Karpas-422 (cell line): ENCODE measurements at regions not wholly inside any gene's neighbourhood (a gene's known extent, or its start where the extent isn't known, plus 50 kb on each side); places are given as distances from the start of the nearest gene placed in this dataset.

Experiments used
- DNase-seq: peaks from one replicate; pipeline ENCODE4 v3.0.0-alpha.2; 2015
- H2AFZ ChIP-seq: fragments of 200-600 bp; sonication (generic); 2 replicates; pipeline ENCODE4 v1.6.1; 2014; ENCODE audit warnings: antibody characterized with exemption, low read length, mixed read lengths
- H3K27ac ChIP-seq: fragments of 200-600 bp; sonication (generic); 2 replicates; pipeline ENCODE4 v1.5.1; 2014; ENCODE audit warnings: mild to moderate bottlenecking, low read length, moderate library complexity
- H3K27me3 ChIP-seq: fragments of 200-600 bp; sonication (generic); 2 replicates; pipeline ENCODE4 v1.6.1; 2014; ENCODE audit warnings: low read length, mixed read lengths
- H3K36me3 ChIP-seq: fragments of 200-600 bp; sonication (generic); 2 replicates; pipeline ENCODE4 v1.6.1; 2014; ENCODE audit warnings: low read length, mixed read lengths; ENCODE audit not compliant: insufficient read depth
- H3K4me1 ChIP-seq: fragments of 200-600 bp; sonication (generic); 2 replicates; pipeline ENCODE4 v1.6.1; 2014; ENCODE audit warnings: mild to moderate bottlenecking, low read length, mixed read lengths
- H3K4me2 ChIP-seq: fragments of 200-600 bp; sonication (generic); 2 replicates; pipeline ENCODE4 v1.6.1; 2014; ENCODE audit warnings: low read length, low read depth, mild to moderate bottlenecking; ENCODE audit not compliant: poor library complexity, severe bottlenecking
- H3K4me3 ChIP-seq: fragments of 200-600 bp; sonication (generic); 2 replicates; pipeline ENCODE4 v1.5.1; 2014; ENCODE audit warnings: mild to moderate bottlenecking, antibody characterized with exemption, low read length, mixed read lengths
- H3K79me2 ChIP-seq: fragments of 200-600 bp; sonication (generic); 2 replicates; pipeline ENCODE4 v1.6.1; 2014; ENCODE audit warnings: mild to moderate bottlenecking, low read length, mixed read lengths
- H3K9ac ChIP-seq: fragments of 200-600 bp; sonication (generic); 2 replicates; pipeline ENCODE4 v1.6.0; 2014; ENCODE audit warnings: low read length
- H3K9me2 ChIP-seq: fragments of 200-600 bp; sonication (generic), shearing (Covaris generic); replicated peaks from 2 replicates; pipeline ENCODE4 v1.6.0; 2014; ENCODE audit warnings: mild to moderate bottlenecking, low read length, moderate library complexity; ENCODE audit not compliant: insufficient read depth
- H3K9me3 ChIP-seq: fragments of 300-700, 200-600 bp; sonication (generic); 2 replicates; pipeline ENCODE4 v1.6.1; 2014; ENCODE audit warnings: low read length, mixed read lengths
- H4K20me1 ChIP-seq: fragments of 200-600 bp; sonication (generic); 2 replicates; pipeline ENCODE4 v1.6.1; 2014; ENCODE audit warnings: mild to moderate bottlenecking, antibody characterized with exemption, low read length, low read depth; ENCODE audit not compliant: insufficient read depth

- Histone ChIP-seq H3K9ac (no peak overlapping the region), H3K27ac (no peak overlapping the region), H2AFZ (no peak overlapping the region), H3K4me1 (no peaks in the 10 kb centered on the region), H3K27me3 (no peaks in the 10 kb centered on the region), H3K79me2 (no peaks in the 10 kb centered on the region), H3K4me2 (no peak overlapping the region), H3K9me3 (no peaks in the 10 kb centered on the region), H4K20me1 (no peaks in the 10 kb centered on the region), H3K4me3 (no peak overlapping the region), H3K9me2 (no peaks in the 10 kb centered on the region), H3K36me3 (no peaks in the 10 kb centered on the region)
- DNase-seq, result no peak
These were observed 149.3 kb downstream of the TGFB2 start for GRCh38 chr1:218494449-218494852.

GRCh38 chr1:218495931-218496330, 150.8 kb downstream of the TGFB2 start:
- H3K9me2 ChIP-seq, result no peaks in the 10 kb centered on the region
- H3K36me3 ChIP-seq, result no peaks in the 10 kb centered on the region
- no peak overlapping the region for H3K4me2 ChIP-seq
- H3K27me3 ChIP-seq, result no peaks in the 10 kb centered on the region
- H3K79me2 ChIP-seq, result no peaks in the 10 kb centered on the region
- DNase-seq, result no peak
- H3K27ac ChIP-seq, result no peak overlapping the region
- no peaks in the 10 kb centered on the region for H3K4me1 ChIP-seq
- H3K4me3 ChIP-seq, result no peak overlapping the region
- no peaks in the 10 kb centered on the region for H3K9me3 ChIP-seq
- no peak overlapping the region for H2AFZ ChIP-seq
- H3K9ac ChIP-seq, result no peak overlapping the region
- H4K20me1 ChIP-seq, result no peaks in the 10 kb centered on the region

- Histone ChIP-seq H3K9me2 (no peaks in the 10 kb centered on the region), H3K4me3 (no peak overlapping the region), H3K4me1 (no peaks in the 10 kb centered on the region), H3K4me2 (no peak overlapping the region), H3K9ac (no peak overlapping the region), H3K79me2 (no peaks in the 10 kb centered on the region), H3K36me3 (no peaks in the 10 kb centered on the region), H4K20me1 (no peaks in the 10 kb centered on the region), H3K27me3 (no peaks in the 10 kb centered on the region), H3K9me3 (no peaks in the 10 kb centered on the region), H2AFZ (no peak overlapping the region), H3K27ac (no peak overlapping the region)
- DNase-seq, result no peak
These were observed 151.4 kb downstream of the TGFB2 start for GRCh38 chr1:218496561-218496960.

GRCh38 chr1:218498056-218498938, 153.2 kb downstream of the TGFB2 start:
- no peak overlapping the region for H2AFZ ChIP-seq

GRCh38 chr1:218499011-218499691, 154.0 kb downstream of the TGFB2 start:
- Histone ChIP-seq H3K9me3 (no peaks in the 10 kb centered on the region), H3K4me1 (no peaks in the 10 kb centered on the region), H3K4me3 (no peak overlapping the region), H3K36me3 (no peaks in the 10 kb centered on the region), H3K27ac (no peak overlapping the region), H3K79me2 (no peaks in the 10 kb centered on the region), H4K20me1 (no peaks in the 10 kb centered on the region), H3K9ac (no peak overlapping the region), H2AFZ (no peak overlapping the region), H3K4me2 (no peak overlapping the region), H3K27me3 (no peaks in the 10 kb centered on the region), H3K9me2 (no peaks in the 10 kb centered on the region)
- no peak for DNase-seq

More at GRCh38 chr1:218498056-218498938, 153.2 kb downstream of the TGFB2 start:
- H3K4me2 ChIP-seq, result no peak overlapping the region
- no peak for DNase-seq
- H3K9ac ChIP-seq, result no peak overlapping the region
- H3K27ac ChIP-seq, result no peak overlapping the region
- H3K4me1 ChIP-seq, result no peaks in the 10 kb centered on the region
- H4K20me1 ChIP-seq, result no peaks in the 10 kb centered on the region
- no peaks in the 10 kb centered on the region for H3K9me2 ChIP-seq
- no peaks in the 10 kb centered on the region for H3K36me3 ChIP-seq
- H3K4me3 ChIP-seq, result no peak overlapping the region
- H3K9me3 ChIP-seq, result no peaks in the 10 kb centered on the region
- no peaks in the 10 kb centered on the region for H3K79me2 ChIP-seq
- no peaks in the 10 kb centered on the region for H3K27me3 ChIP-seq

GRCh38 chr1:218499911-218500310, 154.8 kb downstream of the TGFB2 start:
- H3K79me2 ChIP-seq, result no peaks in the 10 kb centered on the region
- H3K9ac ChIP-seq, result no peak overlapping the region
- DNase-seq, result no peak
- no peaks in the 10 kb centered on the region for H3K27me3 ChIP-seq
- no peak overlapping the region for H3K27ac ChIP-seq
- no peaks in the 10 kb centered on the region for H4K20me1 ChIP-seq
- H2AFZ ChIP-seq, result no peak overlapping the region
- H3K4me2 ChIP-seq, result no peak overlapping the region
- no peak overlapping the region for H3K4me3 ChIP-seq
- H3K4me1 ChIP-seq, result no peaks in the 10 kb centered on the region
- no peaks in the 10 kb centered on the region for H3K36me3 ChIP-seq
- H3K9me3 ChIP-seq, result no peaks in the 10 kb centered on the region
- no peaks in the 10 kb centered on the region for H3K9me2 ChIP-seq

- Histone ChIP-seq H3K9me3 (no peaks in the 10 kb centered on the region), H3K36me3 (no peaks in the 10 kb centered on the region), H3K4me2 (no peak overlapping the region), H2AFZ (no peak overlapping the region), H3K27me3 (no peaks in the 10 kb centered on the region), H3K27ac (no peak overlapping the region), H3K4me3 (no peak overlapping the region), H3K4me1 (no peaks in the 10 kb centered on the region), H3K9me2 (no peaks in the 10 kb centered on the region), H3K9ac (no peak overlapping the region), H4K20me1 (no peaks in the 10 kb centered on the region), H3K79me2 (no peaks in the 10 kb centered on the region)
- no peak for DNase-seq
These were observed 156.0 kb downstream of the TGFB2 start for GRCh38 chr1:218501161-218501560.

GRCh38 chr1:218502383-218502782, 157.2 kb downstream of the TGFB2 start:
- H4K20me1 ChIP-seq, result no peaks in the 10 kb centered on the region
- H3K9me3 ChIP-seq, result peaks cover 2% of the 10 kb centered on the region
- DNase-seq, result no peak
- H2AFZ ChIP-seq, result no peak overlapping the region
- no peak overlapping the region for H3K27ac ChIP-seq
- H3K4me2 ChIP-seq, result no peak overlapping the region
- H3K9ac ChIP-seq, result no peak overlapping the region
- H3K9me2 ChIP-seq, result no peaks in the 10 kb centered on the region
- H3K36me3 ChIP-seq, result no peaks in the 10 kb centered on the region
- H3K4me1 ChIP-seq, result no peaks in the 10 kb centered on the region
- H3K79me2 ChIP-seq, result no peaks in the 10 kb centered on the region
- H3K27me3 ChIP-seq, result no peaks in the 10 kb centered on the region; the same call in 1 of the 2 replicates
- no peak overlapping the region for H3K4me3 ChIP-seq
